ENCODE measurements at regions not wholly inside any gene's neighbourhood (a gene's known extent, or its start where the extent isn't known, plus 50 kb on each side); places are given as distances from the start of the nearest gene placed in this dataset.

GRCh38 chrX:2607113-2607512, 84.0 kb upstream of the CD99 start:
- no peak for TF ChIP-seq POLR2A (IDR thresholded peaks at IDR 0.05)
- TF ChIP-seq CTCF (IDR thresholded peaks at IDR 0.05), result no peak
- H3K4me3 ChIP-seq (ENCODE audit: low read depth, poor library complexity, severe bottlenecking), result no peak overlapping the region
- no peak for DNase-seq (ENCODE audit: low spot score in 2 of 2)
- 97 to 99% methylated on average over 2 of the region's 2 CpGs for WGBS, 2 donors
- intact Hi-C loops (cut with DNase I; ENCODE audit: low total_unique reads), result no loop called here

GRCh38 chrX:2600564-2600963, 90.5 kb upstream of the CD99 start:
- no peak for TF ChIP-seq POLR2A (IDR thresholded peaks at IDR 0.05)
- no peak for TF ChIP-seq CTCF (IDR thresholded peaks at IDR 0.05)
- intact Hi-C loops (cut with DNase I; ENCODE audit: low total_unique reads), result no loop called here
- WGBS, 2 donors, result 94% methylated on average over 6 of the region's 6 CpGs
- no peak overlapping the region for H3K4me3 ChIP-seq (ENCODE audit: low read depth, poor library complexity, severe bottlenecking)
- DNase-seq (ENCODE audit: low spot score in 2 of 2), result peak in 1 of 2 donors; percentile 50

- no peak for TF ChIP-seq CTCF (IDR thresholded peaks at IDR 0.05)
- TF ChIP-seq POLR2A (IDR thresholded peaks at IDR 0.05), result no peak
- no peak for DNase-seq (ENCODE audit: low spot score in 2 of 2)
- WGBS, 2 donors, result 52 to 61% methylated on average over 9 of the region's 9 CpGs
- H3K4me3 ChIP-seq (ENCODE audit: low read depth, poor library complexity, severe bottlenecking), result no peak overlapping the region
- intact Hi-C loops (cut with DNase I; ENCODE audit: low total_unique reads), result loop anchor here (10.0 kb wide), 1 partner anchor 1142 kb away; the partner anchor contains the start of gene ASMTL
These were observed 94.4 kb upstream of the CD99 start for GRCh38 chrX:2596555-2597255.

GRCh38 chrX:2596045-2596444, 95.0 kb upstream of the CD99 start:
- 72 to 76% methylated on average over 4 of the region's 4 CpGs for WGBS, 2 donors
- no peak overlapping the region for H3K4me3 ChIP-seq (ENCODE audit: low read depth, poor library complexity, severe bottlenecking)
- DNase-seq (ENCODE audit: low spot score in 2 of 2), result no peak
- intact Hi-C loops (cut with DNase I; ENCODE audit: low total_unique reads), result loop anchor here (10.0 kb wide), 1 partner anchor 1141 kb away; the partner anchor contains the start of gene ASMTL
- no peak for TF ChIP-seq CTCF (IDR thresholded peaks at IDR 0.05)
- no peak for TF ChIP-seq POLR2A (IDR thresholded peaks at IDR 0.05)

DNA sequence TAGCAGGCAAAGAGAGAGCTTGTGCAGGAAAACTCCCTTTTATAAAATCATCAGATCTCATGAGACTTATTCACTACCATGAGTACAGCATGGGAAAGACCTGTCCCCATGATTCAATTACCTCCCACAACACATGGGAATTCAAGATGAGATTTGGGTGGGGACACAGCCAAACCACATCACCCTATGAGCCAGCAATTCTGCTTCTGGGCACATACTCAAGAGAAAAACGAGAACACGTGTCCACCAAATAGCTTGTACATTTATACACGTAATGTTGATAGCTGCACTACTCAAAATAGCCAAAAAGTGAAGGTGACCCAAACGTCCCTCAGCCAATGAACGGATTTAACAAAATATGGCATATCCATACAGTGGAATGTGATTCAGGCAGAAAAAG, 94.5 kb upstream of the DHRSX start:
- DNase-seq (ENCODE audit: low spot score in 2 of 2), result no peak
- H3K4me3 ChIP-seq (ENCODE audit: low read depth, poor library complexity, severe bottlenecking), result no peak overlapping the region
- 41 to 47% methylated on average over 5 of the region's 5 CpGs for WGBS, 2 donors
- intact Hi-C loops (cut with DNase I; ENCODE audit: low total_unique reads), result loop anchor here (10.0 kb wide), 1 partner anchor 1140 kb away; the partner anchor contains the start of gene ASMTL
- no peak for TF ChIP-seq CTCF (IDR thresholded peaks at IDR 0.05)
- TF ChIP-seq POLR2A (IDR thresholded peaks at IDR 0.05), result no peak

Measured in lower leg skin (tissue), 4 donors.